A673 (cell line): ENCODE measurements at regions not wholly inside any gene's neighbourhood (a gene's known extent, or its start where the extent isn't known, plus 50 kb on each side); places are given as distances from the start of the nearest gene placed in this dataset.

ENCODE experiments used
- BruUV-seq: library from RNA; stranded (reverse); fragments of 400-500 nt; replicated peaks from 2 replicates; lab custom pipeline; 2021; lab: Mats Ljungman, UMichigan
- CTCF ChIA-PET: fragments of 300-600 bp; sonication (Branson Sonifier 250); formaldehyde crosslinking; loops from one replicate; lab custom pipeline; 2022; ENCODE audit warnings: antibody characterized with exemption; lab: Charles Lee
- POLR2A ChIA-PET: fragments of 300-600 bp; sonication (Branson Sonifier 250); formaldehyde crosslinking; loops from one replicate; lab custom pipeline; 2022; ENCODE audit warnings: antibody characterized with exemption; ENCODE audit not compliant: low non-redundant PET; lab: Charles Lee
- DNase-seq: peaks from one replicate; pipeline ENCODE4 v3.0.0-alpha.2; 2015; ENCODE audit warnings: low spot score
- H3K27ac ChIP-seq: fragments of 200-600 bp; sonication (generic); 2 replicates; pipeline ENCODE4 v1.5.1; 2016; ENCODE audit warnings: mixed run types, low read depth, mild to moderate bottlenecking, mixed read lengths, antibody characterized with exemption, low read length; ENCODE audit not compliant: poor library complexity, severe bottlenecking
- H3K27me3 ChIP-seq: fragments of 200-600 bp; sonication (generic); replicated peaks from 2 replicates; pipeline ENCODE4 v1.6.1; 2017; ENCODE audit warnings: mixed run types, low read depth, mild to moderate bottlenecking, mixed read lengths, antibody characterized with exemption, low read length; ENCODE audit not compliant: insufficient read depth, poor library complexity
- H3K36me3 ChIP-seq: fragments of 200-600 bp; sonication (generic); 2 replicates; pipeline ENCODE4 v1.6.1; 2016; ENCODE audit warnings: mixed run types, mild to moderate bottlenecking, mixed read lengths, antibody characterized with exemption, low read length; ENCODE audit not compliant: insufficient read depth, poor library complexity, severe bottlenecking
- H3K4me1 ChIP-seq: fragments of 200-600 bp; sonication (generic); 2 replicates; pipeline ENCODE4 v1.6.1; 2017; ENCODE audit warnings: mixed run types, mild to moderate bottlenecking, mixed read lengths, antibody characterized with exemption, low read length; ENCODE audit not compliant: insufficient read depth, poor library complexity, severe bottlenecking
- H3K4me3 ChIP-seq: fragments of 200-600 bp; sonication (generic); 2 replicates; pipeline ENCODE4 v1.5.1; 2016; ENCODE audit warnings: low read depth, mixed run types, mild to moderate bottlenecking, mixed read lengths, low read length; ENCODE audit not compliant: poor library complexity, severe bottlenecking
- H3K9me3 ChIP-seq: fragments of 200-600 bp; sonication (generic); 2 replicates; pipeline ENCODE4 v1.6.1; 2016; ENCODE audit warnings: mixed run types, low read depth, mild to moderate bottlenecking, mixed read lengths, antibody characterized with exemption, low read length; ENCODE audit not compliant: poor library complexity, severe bottlenecking
- EZH2 ChIP-seq: fragments of 200-600 bp; sonication (generic); IDR thresholded peaks from 2 replicates; pipeline ENCODE4 v1.6.1; 2017; ENCODE audit warnings: borderline replicate concordance, low read depth, mild to moderate bottlenecking, mixed read lengths, antibody characterized with exemption, low read length; ENCODE audit not compliant: poor library complexity, severe bottlenecking
- intact Hi-C: fragments of 100-400 bp; cut with micrococcal nuclease; formaldehyde crosslinking; loops from one replicate; pipeline ENCODE4 v1.10.0; 2022; ENCODE audit not compliant: unreplicated experiment
- TF ChIP-seq, protein P1 (sequence below): fragments of 300-800, 200-600 bp; sonication (generic); conservative IDR thresholded peaks from 2 replicates; pipeline ENCODE4 v1.5.1; 2017; ENCODE audit warnings: low read depth, mild to moderate bottlenecking, antibody characterized with exemption, low read length, moderate library complexity, mixed read lengths

GRCh38 chr3:118526758-118527513, 507.7 kb downstream of the IGSF11 start:
- no peaks in the 10 kb centered on the region for H3K36me3 ChIP-seq
- H3K4me3 ChIP-seq = no peak overlapping the region
- no TSS peak for BruUV-seq
- no peak for DNase-seq
- no peaks in the 10 kb centered on the region for H3K9me3 ChIP-seq
- H3K4me1 ChIP-seq = no peaks in the 10 kb centered on the region
- no peak overlapping the region for H3K27ac ChIP-seq
- intact Hi-C loops = no loop called here
- TF ChIP-seq EZH2 = no peak
- TF ChIP-seq, protein P1, sequence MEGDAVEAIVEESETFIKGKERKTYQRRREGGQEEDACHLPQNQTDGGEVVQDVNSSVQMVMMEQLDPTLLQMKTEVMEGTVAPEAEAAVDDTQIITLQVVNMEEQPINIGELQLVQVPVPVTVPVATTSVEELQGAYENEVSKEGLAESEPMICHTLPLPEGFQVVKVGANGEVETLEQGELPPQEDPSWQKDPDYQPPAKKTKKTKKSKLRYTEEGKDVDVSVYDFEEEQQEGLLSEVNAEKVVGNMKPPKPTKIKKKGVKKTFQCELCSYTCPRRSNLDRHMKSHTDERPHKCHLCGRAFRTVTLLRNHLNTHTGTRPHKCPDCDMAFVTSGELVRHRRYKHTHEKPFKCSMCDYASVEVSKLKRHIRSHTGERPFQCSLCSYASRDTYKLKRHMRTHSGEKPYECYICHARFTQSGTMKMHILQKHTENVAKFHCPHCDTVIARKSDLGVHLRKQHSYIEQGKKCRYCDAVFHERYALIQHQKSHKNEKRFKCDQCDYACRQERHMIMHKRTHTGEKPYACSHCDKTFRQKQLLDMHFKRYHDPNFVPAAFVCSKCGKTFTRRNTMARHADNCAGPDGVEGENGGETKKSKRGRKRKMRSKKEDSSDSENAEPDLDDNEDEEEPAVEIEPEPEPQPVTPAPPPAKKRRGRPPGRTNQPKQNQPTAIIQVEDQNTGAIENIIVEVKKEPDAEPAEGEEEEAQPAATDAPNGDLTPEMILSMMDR = no peak
- CTCF ChIA-PET = no interaction called here
- no peaks in the 10 kb centered on the region for H3K27me3 ChIP-seq
- POLR2A ChIA-PET = no interaction called here

GRCh38 chr3:118527514-118528044, 507.1 kb downstream of the IGSF11 start:
- no peak for DNase-seq

DNA sequence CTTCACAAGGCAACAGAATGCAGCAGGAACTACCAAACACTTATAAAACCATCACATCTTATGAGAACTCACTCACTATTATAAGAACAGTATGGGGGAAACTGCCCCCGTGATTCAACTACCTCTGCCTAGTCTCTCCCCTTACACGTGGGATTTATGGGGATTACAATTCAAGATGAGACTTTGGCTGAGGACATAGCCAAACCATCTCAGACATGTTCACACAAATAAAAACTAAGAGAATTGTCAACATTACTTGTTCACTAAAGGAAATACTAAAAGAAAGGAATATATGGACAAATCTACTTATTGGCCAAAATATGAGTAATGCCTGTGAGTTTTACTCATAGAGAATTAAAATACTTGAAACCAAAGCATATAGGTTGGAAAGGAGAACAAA, 505.1 kb downstream of the IGSF11 start:
- TF ChIP-seq, protein P1 = no peak
- no peak for TF ChIP-seq EZH2
- Histone ChIP-seq H3K9me3 (no peaks in the 10 kb centered on the region), H3K27ac (no peak overlapping the region), H3K4me3 (no peak overlapping the region), H3K27me3 (no peaks in the 10 kb centered on the region), H3K36me3 (no peaks in the 10 kb centered on the region), H3K4me1 (no peaks in the 10 kb centered on the region)
- no peak for DNase-seq
- CTCF ChIA-PET = no interaction called here
- POLR2A ChIA-PET = no interaction called here
- BruUV-seq = no TSS peak
- intact Hi-C loops = no loop called here

More at GRCh38 chr3:118527514-118528044, 507.1 kb downstream of the IGSF11 start:
- no peak for TF ChIP-seq EZH2
- TF ChIP-seq, protein P1 = no peak
- ChIA-PET CTCF (no interaction called here), POLR2A (no interaction called here)
- Histone ChIP-seq H3K27ac (no peak overlapping the region), H3K9me3 (no peaks in the 10 kb centered on the region), H3K4me1 (no peaks in the 10 kb centered on the region), H3K36me3 (no peaks in the 10 kb centered on the region), H3K4me3 (no peak overlapping the region), H3K27me3 (no peaks in the 10 kb centered on the region)
- intact Hi-C loops = no loop called here
- BruUV-seq = no TSS peak
